BLaER1 (cell line): ENCODE measurements at regions not wholly inside any gene's neighbourhood (a gene's known extent, or its start where the extent isn't known, plus 50 kb on each side); places are given as distances from the start of the nearest gene placed in this dataset.
A peak's percentile ranks its signal among the peaks of the same experiment; 100 is the strongest.

Source experiments
- H3K27ac ChIP-seq: shearing (Covaris generic); formaldehyde crosslinking; 2 replicates; pipeline ENCODE4 v1.8.1; 2022
- H3K27me3 ChIP-seq: shearing (Covaris generic); formaldehyde crosslinking; 2 replicates; pipeline ENCODE4 v1.8.1; 2022
- H3K36me3 ChIP-seq: shearing (Covaris generic); formaldehyde crosslinking; 2 replicates; pipeline ENCODE4 v1.8.1; 2022
- H3K4me1 ChIP-seq: shearing (Covaris generic); formaldehyde crosslinking; 2 replicates; pipeline ENCODE4 v1.8.1; 2022
- H3K4me2 ChIP-seq: shearing (Covaris generic); formaldehyde crosslinking; 2 replicates; pipeline ENCODE4 v1.8.1; 2022
- H3K4me3 ChIP-seq: shearing (Covaris generic); formaldehyde crosslinking; 2 replicates; pipeline ENCODE4 v1.8.1; 2022
- H3K9ac ChIP-seq: shearing (Covaris generic); formaldehyde crosslinking; 2 replicates; pipeline ENCODE4 v1.8.1; 2022
- H3K9me3 ChIP-seq: shearing (Covaris generic); formaldehyde crosslinking; 2 replicates; pipeline ENCODE4 v1.8.1; 2022
- H4K20me1 ChIP-seq: shearing (Covaris generic); formaldehyde crosslinking; 2 replicates; pipeline ENCODE4 v1.8.1; 2022
- Cebpa-rat ChIP-seq: shearing (Covaris generic); IDR thresholded peaks from 2 replicates; pipeline ENCODE4 v1.8.1; 2022

GRCh38 chr6:48311301-48311700 is 200.3 kb upstream of the PTCHD4 start:
- H3K4me2 ChIP-seq: no peak overlapping the region
- no peaks in the 10 kb centered on the region for H3K9me3 ChIP-seq
- H4K20me1 ChIP-seq: no peaks in the 10 kb centered on the region
- H3K9ac ChIP-seq: no peak overlapping the region
- no peak overlapping the region for H3K4me3 ChIP-seq
- no peak overlapping the region for H3K27ac ChIP-seq
- H3K27me3 ChIP-seq: no peaks in the 10 kb centered on the region
- H3K36me3 ChIP-seq: no peaks in the 10 kb centered on the region
- TF ChIP-seq Cebpa-rat: no peak
- no peaks in the 10 kb centered on the region for H3K4me1 ChIP-seq

- no peak for TF ChIP-seq Cebpa-rat
- no peaks in the 10 kb centered on the region; the same call in 1 of the 2 replicates for H3K9me3 ChIP-seq
- no peak overlapping the region for H3K27ac ChIP-seq
- H3K27me3 ChIP-seq: no peaks in the 10 kb centered on the region
- H4K20me1 ChIP-seq: no peaks in the 10 kb centered on the region
- H3K4me1 ChIP-seq: no peaks in the 10 kb centered on the region
- H3K9ac ChIP-seq: no peak overlapping the region
- no peak overlapping the region for H3K4me3 ChIP-seq
- H3K4me2 ChIP-seq: no peak overlapping the region
- H3K36me3 ChIP-seq: no peaks in the 10 kb centered on the region
These were observed 196.6 kb upstream of the PTCHD4 start for GRCh38 chr6:48307573-48307972.

GRCh38 chr6:48290595-48290994 is 179.6 kb upstream of the PTCHD4 start:
- H3K36me3 ChIP-seq: no peaks in the 10 kb centered on the region
- no peak for TF ChIP-seq Cebpa-rat
- no peaks in the 10 kb centered on the region for H3K9me3 ChIP-seq
- H3K4me1 ChIP-seq: no peaks in the 10 kb centered on the region
- H3K27ac ChIP-seq: no peak overlapping the region
- no peaks in the 10 kb centered on the region for H3K27me3 ChIP-seq
- H3K9ac ChIP-seq: no peak overlapping the region
- no peak overlapping the region for H3K4me2 ChIP-seq
- H4K20me1 ChIP-seq: no peaks in the 10 kb centered on the region
- H3K4me3 ChIP-seq: no peak overlapping the region

- no peak overlapping the region for H3K4me3 ChIP-seq
- TF ChIP-seq Cebpa-rat: no peak
- no peaks in the 10 kb centered on the region for H3K36me3 ChIP-seq
- H3K4me1 ChIP-seq: no peaks in the 10 kb centered on the region
- no peaks in the 10 kb centered on the region for H4K20me1 ChIP-seq
- H3K4me2 ChIP-seq: no peak overlapping the region
- H3K9me3 ChIP-seq: no peaks in the 10 kb centered on the region
- H3K27me3 ChIP-seq: no peaks in the 10 kb centered on the region
- H3K9ac ChIP-seq: no peak overlapping the region
- H3K27ac ChIP-seq: no peak overlapping the region
These were observed 178.8 kb upstream of the PTCHD4 start for GRCh38 chr6:48289841-48290240.

DNA sequence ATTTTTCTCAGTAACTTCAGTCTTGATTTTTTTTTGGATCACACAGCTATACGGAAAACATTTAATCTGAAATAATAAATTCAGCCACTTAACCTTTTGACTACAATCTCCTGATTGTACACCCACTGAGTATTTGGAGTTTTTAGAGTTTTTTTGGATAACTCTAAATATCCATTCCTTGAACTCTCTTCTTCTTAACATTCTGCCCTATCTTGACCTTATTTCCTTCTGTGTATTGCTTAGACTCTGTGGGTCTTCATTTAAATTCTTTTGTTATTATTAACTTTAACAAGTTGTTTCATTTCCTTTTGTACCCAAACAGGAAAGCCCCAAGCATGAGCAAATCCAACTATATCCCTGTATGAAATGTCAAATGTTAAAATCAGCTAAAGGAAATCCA is 170.2 kb upstream of the PTCHD4 start:
- TF ChIP-seq Cebpa-rat: no peak
- Histone ChIP-seq H3K4me1 (peaks cover 21% of the 10 kb centered on the region), H3K27ac (no peak overlapping the region), H3K4me2 (peak overlapping the region; percentile 20; the same call in 1 of the 2 replicates), H3K4me3 (no peak overlapping the region), H4K20me1 (no peaks in the 10 kb centered on the region), H3K36me3 (no peaks in the 10 kb centered on the region), H3K9ac (no peak overlapping the region), H3K27me3 (no peaks in the 10 kb centered on the region), H3K9me3 (no peaks in the 10 kb centered on the region)

- H3K4me2 ChIP-seq: peak overlapping the region; percentile 19; the same call in 1 of the 2 replicates
- no peak overlapping the region for H3K9ac ChIP-seq
- H3K27me3 ChIP-seq: no peaks in the 10 kb centered on the region
- H3K27ac ChIP-seq: no peak overlapping the region
- no peak overlapping the region for H3K4me3 ChIP-seq
- H3K9me3 ChIP-seq: no peaks in the 10 kb centered on the region
- H3K36me3 ChIP-seq: no peaks in the 10 kb centered on the region
- TF ChIP-seq Cebpa-rat: no peak
- H3K4me1 ChIP-seq: peaks cover 21% of the 10 kb centered on the region
- no peaks in the 10 kb centered on the region for H4K20me1 ChIP-seq
These were observed 169.1 kb upstream of the PTCHD4 start for GRCh38 chr6:48280035-48280620.

DNA sequence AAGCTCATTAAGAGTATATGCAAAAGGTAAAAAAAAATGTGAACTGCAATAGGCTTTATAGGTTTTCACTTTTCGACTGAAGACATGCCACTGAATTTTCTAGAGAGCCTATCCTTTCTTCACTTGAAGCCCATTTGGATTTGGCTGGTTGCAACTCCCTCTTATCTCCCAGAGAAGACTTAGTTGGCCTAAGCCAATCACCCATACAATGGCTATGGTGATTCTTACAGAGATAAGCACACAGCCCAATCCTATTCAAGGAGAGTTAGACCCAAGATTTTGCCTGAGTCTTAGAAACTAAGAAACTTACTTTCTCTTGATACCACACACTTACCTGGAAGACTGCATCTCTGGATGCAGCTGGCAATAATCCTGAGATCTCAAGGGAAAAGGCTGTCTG is 167.3 kb upstream of the PTCHD4 start:
- TF ChIP-seq Cebpa-rat: no peak
- no peak overlapping the region for H3K4me2 ChIP-seq
- no peak overlapping the region for H3K4me3 ChIP-seq
- H3K27me3 ChIP-seq: no peaks in the 10 kb centered on the region
- no peak overlapping the region for H3K27ac ChIP-seq
- H3K4me1 ChIP-seq: peaks cover 21% of the 10 kb centered on the region
- no peaks in the 10 kb centered on the region for H3K9me3 ChIP-seq
- no peaks in the 10 kb centered on the region for H4K20me1 ChIP-seq
- no peak overlapping the region for H3K9ac ChIP-seq
- H3K36me3 ChIP-seq: no peaks in the 10 kb centered on the region

DNA sequence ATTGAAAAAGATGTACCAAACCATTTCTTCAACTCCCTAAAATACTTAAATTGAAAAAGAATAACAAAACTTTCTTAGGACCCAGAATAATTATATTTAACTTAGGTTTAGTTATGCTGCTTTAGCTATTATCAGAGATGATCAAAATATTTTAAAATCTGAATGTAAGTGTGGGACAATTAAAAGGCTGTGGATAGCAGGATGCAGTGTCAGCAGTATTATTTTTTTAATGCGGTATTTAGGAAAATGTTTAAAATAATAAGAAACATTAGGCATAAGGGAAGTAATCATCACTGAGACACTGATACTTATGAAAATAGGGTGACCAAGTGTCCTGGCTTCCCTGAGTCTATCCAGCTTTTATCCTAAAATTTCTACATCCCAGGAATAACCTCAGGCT is 161.5 kb upstream of the PTCHD4 start:
- Histone ChIP-seq H3K27me3 (no peaks in the 10 kb centered on the region), H3K27ac (no peak overlapping the region), H3K4me1 (no peaks in the 10 kb centered on the region)

GRCh38 chr6:48255094-48255493 is 144.1 kb upstream of the PTCHD4 start:
- H3K9ac ChIP-seq: no peak overlapping the region
- no peak overlapping the region for H3K4me3 ChIP-seq
- H3K4me2 ChIP-seq: no peak overlapping the region
- no peaks in the 10 kb centered on the region for H4K20me1 ChIP-seq
- H3K27ac ChIP-seq: no peak overlapping the region
- no peaks in the 10 kb centered on the region for H3K9me3 ChIP-seq
- no peak for TF ChIP-seq Cebpa-rat
- H3K27me3 ChIP-seq: no peaks in the 10 kb centered on the region
- H3K36me3 ChIP-seq: no peaks in the 10 kb centered on the region
- H3K4me1 ChIP-seq: peaks cover 25% of the 10 kb centered on the region

More for the DNA sequence above, 161.5 kb upstream of the PTCHD4 start:
- Histone ChIP-seq H3K4me3 (no peak overlapping the region), H3K4me2 (no peak overlapping the region), H3K9me3 (no peaks in the 10 kb centered on the region; the same call in 1 of the 2 replicates), H3K36me3 (no peaks in the 10 kb centered on the region), H4K20me1 (no peaks in the 10 kb centered on the region), H3K9ac (no peak overlapping the region)
- no peak for TF ChIP-seq Cebpa-rat

DNA sequence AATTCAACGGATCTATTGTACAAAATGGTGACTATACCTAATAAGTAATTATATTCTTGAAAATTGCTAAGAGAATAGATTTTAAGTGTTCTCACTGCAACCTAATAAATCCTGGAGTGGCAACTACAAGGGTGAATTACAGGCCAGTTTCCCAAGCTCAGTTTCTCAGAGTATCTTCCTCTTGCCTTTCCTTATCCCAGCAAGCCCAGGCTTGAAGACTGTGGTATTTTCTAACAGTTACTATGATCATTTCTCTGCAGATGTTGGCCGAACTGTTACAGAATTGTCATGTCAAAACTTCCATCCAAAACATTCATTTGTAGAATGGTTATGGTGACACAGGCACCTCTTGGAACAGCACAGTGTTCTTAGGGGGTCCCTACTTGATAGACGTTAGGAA is 138.1 kb upstream of the PTCHD4 start:
- Histone ChIP-seq H3K36me3 (no peaks in the 10 kb centered on the region), H3K27me3 (no peaks in the 10 kb centered on the region), H3K4me3 (no peak overlapping the region), H3K9ac (no peak overlapping the region), H3K9me3 (no peaks in the 10 kb centered on the region), H4K20me1 (no peaks in the 10 kb centered on the region), H3K4me1 (peaks cover 21% of the 10 kb centered on the region), H3K4me2 (no peak overlapping the region), H3K27ac (no peak overlapping the region)
- TF ChIP-seq Cebpa-rat: no peak

DNA sequence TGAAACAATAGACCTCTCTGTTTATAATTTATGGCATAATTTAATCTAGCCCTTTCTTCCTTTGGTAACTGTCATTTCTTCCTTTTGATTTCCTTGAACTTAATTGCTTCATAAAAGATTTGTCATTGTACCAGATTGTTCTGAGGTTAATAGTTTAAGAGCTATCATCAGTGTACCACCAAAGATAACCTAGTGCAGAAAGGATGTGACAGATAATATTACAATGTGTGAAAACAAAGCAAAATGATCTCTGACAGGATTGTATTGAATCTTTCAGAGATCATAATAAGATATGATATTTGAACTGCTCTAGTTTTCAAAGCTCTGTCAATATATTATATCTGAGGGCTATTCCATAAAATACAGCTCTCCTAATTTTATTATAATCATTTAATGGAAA is 132.1 kb upstream of the PTCHD4 start:
- H3K4me2 ChIP-seq: no peak overlapping the region
- no peaks in the 10 kb centered on the region for H3K4me1 ChIP-seq
- no peak overlapping the region for H3K4me3 ChIP-seq
- H4K20me1 ChIP-seq: no peaks in the 10 kb centered on the region
- H3K9ac ChIP-seq: no peak overlapping the region
- no peaks in the 10 kb centered on the region for H3K36me3 ChIP-seq
- no peak for TF ChIP-seq Cebpa-rat
- no peaks in the 10 kb centered on the region for H3K9me3 ChIP-seq
- no peaks in the 10 kb centered on the region for H3K27me3 ChIP-seq
- no peak overlapping the region for H3K27ac ChIP-seq
